H9 (cell line): ENCODE measurements at regions not wholly inside any gene's neighbourhood (a gene's known extent, or its start where the extent isn't known, plus 50 kb on each side); places are given as distances from the start of the nearest gene placed in this dataset.
"Not testable (repeated sequence)": the region's sequence is repeated elsewhere in the genome, so short reads cannot be mapped to it uniquely, and the experiment has no call there.

Experiments used
- DNase-seq: peaks from one replicate; pipeline ENCODE4 v3.0.0-alpha.2; 2017
- H2AFZ ChIP-seq: one replicate; pipeline ENCODE4 v1.6.1; 2013; ENCODE audit warnings: mild to moderate bottlenecking, low read length, control low read depth, moderate library complexity
- H2AK5ac ChIP-seq: 2 replicates; pipeline ENCODE4 v1.6.1; 2013; ENCODE audit warnings: low read length, control low read depth, mixed read lengths; ENCODE audit not compliant: insufficient read length
- H2BK120ac ChIP-seq: one replicate; pipeline ENCODE4 v1.6.1; 2013; ENCODE audit warnings: low read depth, mild to moderate bottlenecking, low read length, control low read depth, inconsistent platforms; ENCODE audit not compliant: poor library complexity, severe bottlenecking
- H2BK12ac ChIP-seq: 2 replicates; pipeline ENCODE4 v1.6.1; 2013; ENCODE audit warnings: low read length, control low read depth, mixed read lengths, low read depth; ENCODE audit not compliant: insufficient read length
- H2BK15ac ChIP-seq: 2 replicates; pipeline ENCODE4 v1.6.1; 2013; ENCODE audit warnings: low read depth, low read length, control low read depth
- H2BK20ac ChIP-seq: one replicate; pipeline ENCODE4 v1.6.1; 2013; ENCODE audit warnings: low read depth, mild to moderate bottlenecking, low read length, control low read depth, inconsistent platforms; ENCODE audit not compliant: poor library complexity, severe bottlenecking
- H2BK5ac ChIP-seq: 2 replicates; pipeline ENCODE4 v1.6.1; 2013; ENCODE audit warnings: low read length, control low read depth, mixed read lengths; ENCODE audit not compliant: insufficient read length
- H3K14ac ChIP-seq: 2 replicates; pipeline ENCODE4 v1.6.1; 2013; ENCODE audit warnings: low read length, control low read depth; ENCODE audit not compliant: insufficient read depth
- H3K18ac ChIP-seq: 2 replicates; pipeline ENCODE4 v1.6.1; 2013; ENCODE audit warnings: low read depth, mild to moderate bottlenecking, mixed read lengths, low read length, control low read depth; ENCODE audit not compliant: insufficient read length
- H3K23ac ChIP-seq: 2 replicates; pipeline ENCODE4 v1.6.1; 2013; ENCODE audit warnings: low read length, control low read depth, mixed read lengths, low read depth; ENCODE audit not compliant: insufficient read length
- H3K23me2 ChIP-seq: 2 replicates; pipeline ENCODE4 v1.6.1; 2013; ENCODE audit warnings: low read depth, mild to moderate bottlenecking, mixed read lengths, low read length, control low read depth; ENCODE audit not compliant: insufficient read length, poor library complexity, severe bottlenecking
- H3K27ac ChIP-seq: 2 replicates; pipeline ENCODE4 v1.5.1; 2013; ENCODE audit warnings: low read length, control low read depth, mixed read lengths, low read depth; ENCODE audit not compliant: insufficient read length
- H3K27me3 ChIP-seq: 2 replicates; pipeline ENCODE4 v1.6.1; 2013; ENCODE audit warnings: low read length, control low read depth, inconsistent platforms; ENCODE audit not compliant: insufficient read depth
- H3K4ac ChIP-seq: 2 replicates; pipeline ENCODE4 v1.6.1; 2013; ENCODE audit warnings: low read depth, mild to moderate bottlenecking, control low read depth, inconsistent platforms, low read length, moderate library complexity
- H3K4me1 ChIP-seq: 2 replicates; pipeline ENCODE4 v1.6.1; 2013; ENCODE audit warnings: low read length, control low read depth, inconsistent platforms; ENCODE audit not compliant: insufficient read depth
- H3K4me2 ChIP-seq: 2 replicates; pipeline ENCODE4 v1.6.1; 2013; ENCODE audit warnings: low read length, control low read depth, mixed read lengths; ENCODE audit not compliant: insufficient read length, insufficient read depth
- H3K56ac ChIP-seq: 2 replicates; pipeline ENCODE4 v1.6.1; 2013; ENCODE audit warnings: low read depth, mild to moderate bottlenecking, mixed read lengths, low read length, control low read depth; ENCODE audit not compliant: insufficient read length
- H3K79me1 ChIP-seq: 2 replicates; pipeline ENCODE4 v1.6.1; 2013; ENCODE audit warnings: low read depth, mild to moderate bottlenecking, moderate library complexity, low read length, control low read depth, inconsistent platforms; ENCODE audit not compliant: insufficient read depth, poor library complexity, severe bottlenecking
- H3K79me2 ChIP-seq: 2 replicates; pipeline ENCODE4 v1.6.1; 2013; ENCODE audit warnings: low read length, control low read depth, inconsistent platforms; ENCODE audit not compliant: insufficient read depth
- H3K9ac ChIP-seq: 2 replicates; pipeline ENCODE4 v1.6.1; 2013; ENCODE audit warnings: low read length, control low read depth, mixed read lengths; ENCODE audit not compliant: insufficient read length; ENCODE audit errors: extremely low read depth
- H3K9me3 ChIP-seq: one replicate; pipeline ENCODE4 v1.6.1; 2013; ENCODE audit warnings: low read depth, low read length, inconsistent platforms; ENCODE audit not compliant: control insufficient read depth
- H3T11ph ChIP-seq: one replicate; pipeline ENCODE4 v1.6.1; 2013; ENCODE audit warnings: mild to moderate bottlenecking, low read length, control low read depth, inconsistent platforms
- H4K20me1 ChIP-seq: one replicate; pipeline ENCODE4 v1.6.1; 2013; ENCODE audit not compliant: control insufficient read depth, insufficient read length, insufficient read depth
- H4K5ac ChIP-seq: 2 replicates; pipeline ENCODE4 v1.6.1; 2013; ENCODE audit warnings: low read depth, mild to moderate bottlenecking, mixed read lengths, low read length, control low read depth; ENCODE audit not compliant: insufficient read length
- H4K8ac ChIP-seq: replicated peaks from 2 replicates; pipeline ENCODE4 v1.6.1; 2013; ENCODE audit warnings: low read length, control low read depth, mixed read lengths, low read depth; ENCODE audit not compliant: insufficient read length
- H4K91ac ChIP-seq: 2 replicates; pipeline ENCODE4 v1.6.1; 2013; ENCODE audit warnings: low read depth, mild to moderate bottlenecking, moderate library complexity, mixed read lengths, low read length, control low read depth; ENCODE audit not compliant: insufficient read length
- H3K27ac Mint-ChIP-seq, 3 experiments: 2 replicates in 2 of 3; 3 replicates in 1 of 3; pipeline ENCODE4 v1.8.0; 2020 to 2021; ENCODE audit warnings: mixed read lengths in 3 of 3, mild to moderate bottlenecking in 1 of 3, moderate library complexity in 1 of 3
- H3K27me3 Mint-ChIP-seq: 2 replicates; pipeline ENCODE4 v1.8.0; 2021; ENCODE audit warnings: low read depth, mild to moderate bottlenecking, moderate library complexity, mixed read lengths
- H3K36me3 Mint-ChIP-seq, 3 experiments: 2 replicates in 2 of 3; 3 replicates in 1 of 3; pipeline ENCODE4 v1.8.0; 2020 to 2021; ENCODE audit warnings: low read depth in 3 of 3, mixed read lengths in 3 of 3; ENCODE audit not compliant: insufficient read depth in 1 of 3
- H3K4me1 Mint-ChIP-seq, 2 experiments: 2 replicates each; pipeline ENCODE4 v1.8.0; 2020; ENCODE audit warnings: mixed read lengths in 2 of 2
- H3K4me3 Mint-ChIP-seq, 2 experiments: 2 replicates in 1 of 2; 3 replicates in 1 of 2; pipeline ENCODE4 v1.8.0; 2020 to 2021; ENCODE audit warnings: mild to moderate bottlenecking in 2 of 2, mixed read lengths in 2 of 2, moderate library complexity in 1 of 2
- H3K9me3 Mint-ChIP-seq, 2 experiments: 2 replicates in 1 of 2; 3 replicates in 1 of 2; pipeline ENCODE4 v1.8.0; 2020; ENCODE audit warnings: mild to moderate bottlenecking in 2 of 2, mixed read lengths in 2 of 2, moderate library complexity in 1 of 2
- CTCF ChIP-seq: fragments of 200-600 bp; sonication (generic); conservative IDR thresholded peaks from 3 replicates; pipeline ENCODE4 v1.8.0; 2021; ENCODE audit warnings: antibody characterized with exemption, mild to moderate bottlenecking
- WGBS: extraction: QIAGEN DNeasy Blood & Tissue Kit; methylation state at CpG from one replicate; pipeline ENCODE4 v1.1.7; 2013; ENCODE audit warnings: missing lambda C conversion rate, low lambda C conversion rate, mixed read lengths; ENCODE audit not compliant: insufficient read length; ENCODE audit errors: extremely low coverage; 5-methylcytosine and 5-hydroxymethylcytosine counted together

GRCh38 chr3:28155631-28156030, 85.8 kb upstream of the CMC1 start:
- no peak overlapping the region for H3K56ac ChIP-seq
- H2AFZ ChIP-seq: no peak overlapping the region
- H3K4me3 Mint-ChIP-seq: no peak overlapping the region
- DNase-seq: no peak
- H3K36me3 Mint-ChIP-seq: peaks cover 2 to 8% (median 2%) of the 10 kb centered on the region in 3 experiments; a peak in 4 of 7 replicates
- H3K9me3 Mint-ChIP-seq: peaks cover 9 to 13% of the 10 kb centered on the region in 2 experiments; a peak in 4 of 5 replicates
- no peak overlapping the region for H3K9ac ChIP-seq
- no peaks in the 10 kb centered on the region for H3K23me2 ChIP-seq
- H3K4ac ChIP-seq: no peak overlapping the region
- no peak overlapping the region for H2BK5ac ChIP-seq
- H2BK15ac ChIP-seq: no peak overlapping the region
- no peak overlapping the region for H4K5ac ChIP-seq
- H3K79me2 ChIP-seq: no peaks in the 10 kb centered on the region
- no peak overlapping the region for H2BK20ac ChIP-seq
- H3K14ac ChIP-seq: no peak overlapping the region
- H3K4me2 ChIP-seq: no peak overlapping the region
- H3K23ac ChIP-seq: no peak overlapping the region
- H3K27me3 Mint-ChIP-seq: no peaks in the 10 kb centered on the region
- H3K27ac ChIP-seq: no peak overlapping the region
- no peaks in the 10 kb centered on the region for H4K20me1 ChIP-seq
- no peaks in the 10 kb centered on the region for H3K27me3 ChIP-seq
- H2BK12ac ChIP-seq: no peak overlapping the region
- no peak overlapping the region for H2BK120ac ChIP-seq
- no peak overlapping the region for H4K8ac ChIP-seq
- no peak for TF ChIP-seq CTCF
- H4K91ac ChIP-seq: no peak overlapping the region
- H3K4me1 ChIP-seq: no peaks in the 10 kb centered on the region
- no peak overlapping the region for H2AK5ac ChIP-seq
- no peaks in the 10 kb centered on the region for H3K9me3 ChIP-seq
- WGBS: no CpG with 5 or more reads among the region's 2 CpGs
- no peak overlapping the region for H3K18ac ChIP-seq
- no peaks in the 10 kb centered on the region for H3K4me1 Mint-ChIP-seq
- no peak overlapping the region for H3T11ph ChIP-seq
- no peak overlapping the region for H3K27ac Mint-ChIP-seq
- no peaks in the 10 kb centered on the region for H3K79me1 ChIP-seq

GRCh38 chr3:28156599-28156998, 84.8 kb upstream of the CMC1 start:
- not testable (repeated sequence) for H3K4me2 ChIP-seq, H2AK5ac ChIP-seq, H2AFZ ChIP-seq, H4K91ac ChIP-seq, H4K20me1 ChIP-seq, H3K9me3 ChIP-seq, H3K27me3 ChIP-seq, H3K18ac ChIP-seq, H3K23ac ChIP-seq, H3K14ac ChIP-seq, H3K27ac Mint-ChIP-seq, H3K9ac ChIP-seq, H4K8ac ChIP-seq, H3K27ac ChIP-seq, H3K27me3 Mint-ChIP-seq, H3K4ac ChIP-seq, H4K5ac ChIP-seq, H2BK12ac ChIP-seq, H3K79me2 ChIP-seq, H2BK15ac ChIP-seq, H3K36me3 Mint-ChIP-seq, H2BK5ac ChIP-seq, H3K79me1 ChIP-seq, H3K23me2 ChIP-seq, H3K4me1 Mint-ChIP-seq, DNase-seq, H3K56ac ChIP-seq, H3K4me3 Mint-ChIP-seq, H2BK120ac ChIP-seq, H3T11ph ChIP-seq, H3K4me1 ChIP-seq, H2BK20ac ChIP-seq
- peaks cover 9 to 13% of the 10 kb centered on the region in 2 experiments; a peak in 4 of 5 replicates for H3K9me3 Mint-ChIP-seq
- no CpG with 5 or more reads among the region's 16 CpGs for WGBS
